ENCODE measurements at regions not wholly inside any gene's neighbourhood (a gene's known extent, or its start where the extent isn't known, plus 50 kb on each side); places are given as distances from the start of the nearest gene placed in this dataset.

- DNase-seq = no peak
- in situ Hi-C loops (cut with HindIII; ENCODE audit: low pct_ligation_motif_present, low sequenced_read_pairs) = no loop called here
- TF ChIP-seq, protein P1, sequence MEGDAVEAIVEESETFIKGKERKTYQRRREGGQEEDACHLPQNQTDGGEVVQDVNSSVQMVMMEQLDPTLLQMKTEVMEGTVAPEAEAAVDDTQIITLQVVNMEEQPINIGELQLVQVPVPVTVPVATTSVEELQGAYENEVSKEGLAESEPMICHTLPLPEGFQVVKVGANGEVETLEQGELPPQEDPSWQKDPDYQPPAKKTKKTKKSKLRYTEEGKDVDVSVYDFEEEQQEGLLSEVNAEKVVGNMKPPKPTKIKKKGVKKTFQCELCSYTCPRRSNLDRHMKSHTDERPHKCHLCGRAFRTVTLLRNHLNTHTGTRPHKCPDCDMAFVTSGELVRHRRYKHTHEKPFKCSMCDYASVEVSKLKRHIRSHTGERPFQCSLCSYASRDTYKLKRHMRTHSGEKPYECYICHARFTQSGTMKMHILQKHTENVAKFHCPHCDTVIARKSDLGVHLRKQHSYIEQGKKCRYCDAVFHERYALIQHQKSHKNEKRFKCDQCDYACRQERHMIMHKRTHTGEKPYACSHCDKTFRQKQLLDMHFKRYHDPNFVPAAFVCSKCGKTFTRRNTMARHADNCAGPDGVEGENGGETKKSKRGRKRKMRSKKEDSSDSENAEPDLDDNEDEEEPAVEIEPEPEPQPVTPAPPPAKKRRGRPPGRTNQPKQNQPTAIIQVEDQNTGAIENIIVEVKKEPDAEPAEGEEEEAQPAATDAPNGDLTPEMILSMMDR (IDR thresholded peaks at IDR 0.05; ENCODE audit: low read depth, low read length, missing control alignments) = no peak
Measured at GRCh38 chr14:53655080-53655785, 301.4 kb downstream of the BMP4 start.

DNA sequence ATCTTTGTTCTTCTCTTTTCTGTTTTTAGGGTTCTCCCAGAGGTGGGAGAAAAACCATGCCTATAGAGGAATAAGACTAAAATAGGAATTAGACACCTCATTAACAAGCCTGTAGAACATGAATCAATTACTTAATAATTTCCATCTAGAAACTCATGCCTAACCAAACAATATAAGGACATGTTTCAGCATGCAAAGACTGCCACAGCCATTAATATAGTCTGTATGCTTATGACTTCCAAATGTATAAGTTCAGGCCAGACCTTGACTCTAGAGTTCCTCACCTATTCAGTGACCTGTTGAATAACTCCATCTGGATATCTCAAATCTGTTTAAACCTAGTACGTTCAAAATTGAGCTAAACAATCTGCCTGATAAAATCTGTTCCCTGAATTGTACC lies 304.6 kb downstream of the BMP4 start:
- Histone ChIP-seq H3K36me3 (replicated peaks) (no peaks in the 10 kb centered on the region), H3K4me3 (ENCODE audit: low read depth, low read length) (no peak overlapping the region), H3K27me3 (replicated peaks) (no peaks in the 10 kb centered on the region), H3K27ac (no peak overlapping the region)
- in situ Hi-C loops (cut with HindIII; ENCODE audit: low pct_ligation_motif_present, low sequenced_read_pairs) = no loop called here
- no peak for DNase-seq
- TF ChIP-seq, protein P1 (IDR thresholded peaks at IDR 0.05; ENCODE audit: low read depth, low read length, missing control alignments) = no peak

More at GRCh38 chr14:53655080-53655785, 301.4 kb downstream of the BMP4 start:
- Histone ChIP-seq H3K4me3 (ENCODE audit: low read depth, low read length) (no peak overlapping the region), H3K36me3 (replicated peaks) (no peaks in the 10 kb centered on the region), H3K27me3 (replicated peaks) (no peaks in the 10 kb centered on the region), H3K27ac (no peak overlapping the region)

- no peak for DNase-seq
- TF ChIP-seq, protein P1 (IDR thresholded peaks at IDR 0.05; ENCODE audit: low read depth, low read length, missing control alignments) = no peak
- Histone ChIP-seq H3K27me3 (replicated peaks) (no peaks in the 10 kb centered on the region), H3K27ac (no peak overlapping the region), H3K36me3 (replicated peaks) (no peaks in the 10 kb centered on the region), H3K4me3 (ENCODE audit: low read depth, low read length) (no peak overlapping the region)
- in situ Hi-C loops (cut with HindIII; ENCODE audit: low pct_ligation_motif_present, low sequenced_read_pairs) = no loop called here
Measured at GRCh38 chr14:53651096-53651740, 305.4 kb downstream of the BMP4 start.

DNA sequence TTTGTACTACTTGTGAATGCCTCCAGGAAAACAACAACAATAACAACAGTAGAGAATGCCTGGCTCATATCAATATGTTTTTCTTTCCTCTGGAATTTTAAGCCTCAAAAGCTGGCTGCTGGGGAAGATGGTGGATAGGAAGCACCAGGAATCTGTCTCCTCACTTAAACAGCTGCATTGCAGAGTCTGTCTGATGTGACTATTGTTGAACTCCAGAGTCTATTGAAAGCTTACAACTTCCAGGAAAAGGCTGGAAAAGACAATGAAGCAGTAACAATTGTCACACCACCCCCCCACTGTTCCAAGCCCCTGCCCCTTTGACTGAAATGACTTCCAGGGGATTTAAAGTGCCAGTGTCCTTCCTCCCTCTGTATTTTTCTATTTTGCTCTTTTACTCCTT lies 309.7 kb downstream of the BMP4 start:
- no peak overlapping the region for H3K4me3 ChIP-seq (ENCODE audit: low read depth, low read length)
- H3K36me3 ChIP-seq (replicated peaks) = no peaks in the 10 kb centered on the region
- H3K27me3 ChIP-seq (replicated peaks) = no peaks in the 10 kb centered on the region
- TF ChIP-seq, protein P1 (IDR thresholded peaks at IDR 0.05; ENCODE audit: low read depth, low read length, missing control alignments) = no peak
- H3K27ac ChIP-seq = no peak overlapping the region
- DNase-seq = no peak
- in situ Hi-C loops (cut with HindIII; ENCODE audit: low pct_ligation_motif_present, low sequenced_read_pairs) = no loop called here

- peak; percentile 75 for DNase-seq
- in situ Hi-C loops (cut with HindIII; ENCODE audit: low pct_ligation_motif_present, low sequenced_read_pairs) = no loop called here
- TF ChIP-seq, protein P1 (IDR thresholded peaks at IDR 0.05; ENCODE audit: low read depth, low read length, missing control alignments) = no peak
Measured at GRCh38 chr14:53640695-53641094, 315.9 kb downstream of the BMP4 start.

More at GRCh38 chr14:53640695-53641094, 315.9 kb downstream of the BMP4 start:
- Histone ChIP-seq H3K36me3 (replicated peaks) (no peaks in the 10 kb centered on the region), H3K27me3 (replicated peaks) (no peaks in the 10 kb centered on the region), H3K4me3 (ENCODE audit: low read depth, low read length) (no peak overlapping the region), H3K27ac (no peak overlapping the region)
